ENCODE measurements at regions not wholly inside any gene's neighbourhood (a gene's known extent, or its start where the extent isn't known, plus 50 kb on each side); places are given as distances from the start of the nearest gene placed in this dataset.

DNA sequence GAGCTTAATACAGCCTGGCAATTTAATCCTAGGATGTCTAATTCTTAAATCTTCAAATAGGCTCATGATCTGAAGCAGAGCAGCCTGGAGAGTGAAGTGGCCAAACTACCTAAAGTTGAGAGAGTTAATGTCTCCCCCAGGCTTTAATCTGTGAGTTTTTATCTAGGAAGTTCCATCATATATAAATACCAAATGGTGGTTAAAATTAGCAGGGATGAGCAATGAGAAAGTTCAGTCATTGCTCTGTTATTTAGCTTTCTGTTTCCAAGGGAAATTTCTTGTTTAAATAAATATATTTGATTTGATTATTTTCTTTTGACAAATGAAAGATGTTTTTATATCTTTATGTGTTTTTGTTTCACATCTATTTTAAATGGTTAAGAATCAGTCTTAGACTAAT is 274.4 kb upstream of the UMPS start:
- H3K36me3 ChIP-seq = no peaks in the 10 kb centered on the region
- no peak for DNase-seq
- no peaks in the 10 kb centered on the region for H3K9me3 ChIP-seq
- H3K4me3 ChIP-seq = no peak overlapping the region
- peaks cover 12% of the 10 kb centered on the region for H3K27me3 ChIP-seq

DNA sequence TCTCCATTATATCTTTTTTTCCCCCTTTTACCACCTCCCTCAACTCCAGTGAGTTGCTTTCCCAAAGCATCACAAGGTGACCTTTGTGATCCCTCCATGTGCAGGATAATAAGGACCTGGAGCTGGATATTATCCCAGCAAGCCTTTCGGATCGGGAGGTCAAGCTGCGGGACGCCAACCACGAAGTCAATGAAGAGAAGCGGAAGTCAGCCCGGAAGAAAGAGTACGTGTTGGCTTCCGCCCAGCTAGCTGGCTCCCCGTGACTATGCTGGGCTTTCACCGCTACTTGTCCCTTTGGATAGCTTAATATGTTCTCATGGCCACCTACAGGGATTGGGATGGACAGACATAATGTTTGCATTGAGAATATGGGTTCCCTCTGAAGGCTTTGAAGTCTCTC is 273.7 kb upstream of the UMPS start:
- no peak for DNase-seq
- Histone ChIP-seq H3K4me3 (no peak overlapping the region), H3K36me3 (no peaks in the 10 kb centered on the region), H3K9me3 (no peaks in the 10 kb centered on the region), H3K27me3 (peaks cover 11% of the 10 kb centered on the region)

DNA sequence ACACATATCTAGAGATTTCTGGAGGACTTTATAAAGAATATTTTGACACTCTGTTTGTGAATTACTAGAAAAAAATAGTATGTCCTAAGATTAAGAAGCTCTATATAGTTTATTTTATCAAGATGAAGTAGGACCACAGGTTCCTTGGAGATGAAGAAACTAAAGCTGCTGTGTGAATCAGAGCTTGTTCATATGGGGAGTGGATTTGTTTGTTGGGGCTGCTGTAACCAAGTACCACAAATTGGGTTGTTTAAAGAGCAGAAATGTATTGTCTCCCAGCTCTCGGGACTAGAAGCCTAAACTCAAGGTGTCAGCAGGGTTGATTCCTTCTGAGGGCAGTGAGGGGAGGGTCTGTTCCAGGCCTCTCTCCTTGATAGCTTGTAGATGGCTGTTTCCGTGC is 270.6 kb upstream of the UMPS start:
- Histone ChIP-seq H3K4me3 (no peak overlapping the region), H3K36me3 (no peaks in the 10 kb centered on the region), H3K27me3 (peaks cover 32% of the 10 kb centered on the region), H3K9me3 (no peaks in the 10 kb centered on the region)
- no peak for DNase-seq

DNA sequence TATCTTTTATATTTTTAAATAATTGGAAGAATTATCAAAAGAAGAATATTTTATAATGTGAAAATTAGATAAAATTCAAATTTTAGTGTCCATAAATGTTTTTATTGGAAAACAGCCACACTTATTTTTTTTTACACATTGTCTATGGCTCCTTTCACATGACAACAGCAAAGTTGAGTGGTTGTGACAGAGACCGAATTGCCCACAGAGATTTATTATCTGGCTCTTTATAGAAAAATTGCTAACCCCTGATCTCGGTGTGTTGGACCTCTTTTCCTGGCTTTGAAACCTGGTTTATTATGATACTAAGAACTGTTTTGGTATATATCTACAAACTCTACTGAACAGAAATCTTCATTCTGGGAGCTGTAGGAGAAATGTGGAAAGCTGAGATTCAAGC is 269.1 kb upstream of the UMPS start:
- Histone ChIP-seq H3K9me3 (no peaks in the 10 kb centered on the region), H3K36me3 (no peaks in the 10 kb centered on the region), H3K4me3 (no peak overlapping the region), H3K27me3 (peaks cover 44% of the 10 kb centered on the region)
- no peak for DNase-seq

DNA sequence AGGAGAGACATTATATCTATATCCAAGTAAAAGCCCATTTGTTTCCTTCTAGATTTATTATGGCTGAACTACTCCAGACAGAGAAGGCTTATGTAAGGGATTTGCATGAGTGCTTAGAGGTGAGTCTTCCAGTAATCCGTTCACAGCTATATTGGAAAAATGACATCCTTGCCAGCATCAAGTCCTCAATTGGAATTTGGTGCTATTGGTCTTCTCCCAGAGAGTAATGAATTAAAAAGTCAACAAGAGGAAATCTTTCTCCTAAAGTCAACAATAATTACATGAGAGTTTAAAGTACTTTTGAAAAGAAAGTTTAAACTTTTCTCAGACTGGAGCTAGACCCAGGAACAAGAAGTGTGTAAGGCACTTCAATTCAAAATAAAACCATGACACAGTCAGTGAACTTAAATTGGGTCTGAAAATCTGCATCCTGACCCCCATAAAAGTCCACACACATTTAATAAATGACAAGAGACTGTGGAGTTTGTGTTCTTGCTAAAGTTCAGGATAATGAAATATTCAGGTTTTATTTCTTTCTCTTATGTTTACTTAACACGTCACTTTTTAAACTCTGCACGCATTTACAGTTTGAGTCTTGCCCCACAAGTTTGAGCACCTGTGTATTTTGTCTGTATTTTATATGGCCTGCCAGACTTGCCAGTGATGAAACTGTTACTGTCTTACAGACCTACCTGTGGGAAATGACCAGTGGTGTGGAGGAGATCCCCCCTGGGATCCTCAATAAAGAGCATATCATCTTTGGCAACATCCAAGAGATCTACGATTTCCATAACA is 268.2 kb upstream of the UMPS start:
- H3K36me3 ChIP-seq = no peaks in the 10 kb centered on the region
- H3K27me3 ChIP-seq = peaks cover 49% of the 10 kb centered on the region
- H3K9me3 ChIP-seq = no peaks in the 10 kb centered on the region
- no peak for DNase-seq
- H3K4me3 ChIP-seq = no peak overlapping the region

GRCh38 chr3:124463234-124463633 is 267.0 kb upstream of the UMPS start:
- Histone ChIP-seq H3K27me3 (peaks cover 52% of the 10 kb centered on the region), H3K9me3 (no peaks in the 10 kb centered on the region), H3K36me3 (no peaks in the 10 kb centered on the region), H3K4me3 (no peak overlapping the region)
- no peak for DNase-seq

DNA sequence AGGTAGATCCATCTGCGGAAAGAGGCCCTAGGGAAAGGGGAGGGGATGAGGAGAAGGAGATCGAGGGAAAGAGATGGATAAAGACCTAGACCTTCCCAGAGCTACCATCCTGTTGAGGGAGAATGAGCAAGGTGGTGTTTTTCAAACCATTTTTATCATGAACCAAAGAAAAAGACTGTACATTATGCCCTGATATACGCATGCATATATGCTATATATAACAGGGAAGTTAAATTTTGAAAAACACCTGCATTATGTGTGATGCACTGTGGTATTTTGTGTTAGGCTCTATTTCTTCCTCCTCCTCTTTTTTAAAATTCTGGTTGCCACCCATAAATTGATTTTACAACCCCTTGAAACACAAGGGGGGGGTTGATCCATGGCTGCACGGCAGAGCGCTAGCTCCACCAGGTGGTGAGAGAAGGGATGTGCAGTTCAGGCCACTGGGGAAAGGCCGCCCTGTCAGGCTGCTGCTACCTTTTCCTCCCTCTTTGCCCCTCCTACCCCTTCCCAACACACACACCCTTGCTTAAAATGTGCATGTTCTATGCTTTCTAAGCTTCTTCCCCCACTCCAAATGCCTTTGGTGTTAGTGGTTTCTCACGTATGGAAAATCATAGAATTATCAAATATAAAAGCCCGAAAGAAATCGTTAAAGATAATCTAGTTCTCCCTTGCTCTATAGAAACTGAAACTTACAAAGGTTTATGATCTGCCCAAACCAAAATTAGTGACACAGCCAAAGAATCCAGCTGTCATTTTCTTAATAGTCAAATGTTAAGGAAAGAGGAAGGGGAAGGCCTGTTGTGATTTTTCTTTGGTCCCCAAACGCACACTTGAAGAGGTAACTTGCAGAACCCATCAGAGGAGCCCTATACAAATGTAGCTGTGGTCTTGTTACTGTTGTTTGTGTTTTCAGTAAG is 262.0 kb upstream of the UMPS start:
- DNase-seq = peak; percentile 21
- H3K4me3 ChIP-seq = no peak overlapping the region
- H3K27me3 ChIP-seq = peaks cover 33% of the 10 kb centered on the region
- no peaks in the 10 kb centered on the region for H3K9me3 ChIP-seq
- H3K36me3 ChIP-seq = no peaks in the 10 kb centered on the region

DNA sequence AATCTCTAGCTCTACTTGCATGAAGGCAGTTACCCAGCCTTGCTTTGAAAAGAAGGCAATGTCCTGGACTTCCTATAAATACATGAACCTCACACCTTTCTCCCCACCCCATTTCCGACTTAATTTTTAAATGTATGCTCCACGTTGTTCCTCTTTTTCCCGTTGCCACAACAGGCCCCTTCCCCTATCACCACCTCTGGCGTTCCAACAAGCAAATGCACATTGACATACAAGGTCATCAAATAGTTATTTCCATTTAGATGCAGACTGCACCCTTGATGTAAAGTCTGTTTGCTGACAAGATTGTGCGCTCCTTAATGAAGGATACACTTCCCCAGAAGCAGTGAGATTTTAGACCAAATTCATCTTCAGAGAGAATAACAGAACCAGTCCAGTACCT is 260.7 kb upstream of the UMPS start:
- Histone ChIP-seq H3K27me3 (peaks cover 28% of the 10 kb centered on the region), H3K4me3 (no peak overlapping the region), H3K36me3 (no peaks in the 10 kb centered on the region), H3K9me3 (no peaks in the 10 kb centered on the region)
- no peak for DNase-seq

- DNase-seq = no peak
Measured at GRCh38 chr3:124478830-124479229, 251.4 kb upstream of the UMPS start.

DNA sequence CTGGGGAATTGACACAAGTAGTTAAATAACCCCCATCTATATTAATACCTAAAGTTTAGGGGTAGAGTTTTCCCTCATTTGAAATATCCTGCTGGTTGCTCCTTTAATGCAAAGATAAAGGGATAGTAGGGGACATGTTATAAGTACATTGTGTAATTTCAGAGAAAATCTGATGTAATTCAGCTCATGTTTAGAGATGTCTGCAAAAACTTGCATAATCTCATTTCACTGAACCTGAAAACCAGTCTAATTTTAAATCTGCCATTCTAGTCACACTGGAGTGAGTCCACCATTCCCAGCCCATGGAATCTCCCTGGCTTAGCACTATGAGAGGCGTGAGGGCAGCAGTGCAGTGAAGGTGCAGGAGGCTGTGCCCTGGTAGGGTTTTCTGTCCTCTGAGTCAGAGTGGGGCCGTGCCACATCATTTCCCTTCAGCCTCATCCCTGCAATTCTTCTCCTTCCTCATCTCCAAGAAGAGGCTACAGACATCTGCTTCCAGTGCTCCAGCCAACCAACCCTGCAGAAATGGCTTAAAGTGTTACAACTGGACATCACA is 246.3 kb upstream of the UMPS start:
- H3K36me3 ChIP-seq = no peaks in the 10 kb centered on the region
- H3K4me3 ChIP-seq = no peak overlapping the region
- H3K9me3 ChIP-seq = no peaks in the 10 kb centered on the region
- DNase-seq = peak; percentile 6
- H3K27me3 ChIP-seq = peaks cover 25% of the 10 kb centered on the region

More at GRCh38 chr3:124478830-124479229, 251.4 kb upstream of the UMPS start:
- Histone ChIP-seq H3K36me3 (no peaks in the 10 kb centered on the region), H3K4me3 (no peak overlapping the region), H3K9me3 (no peaks in the 10 kb centered on the region), H3K27me3 (peaks cover 50% of the 10 kb centered on the region)

DNA sequence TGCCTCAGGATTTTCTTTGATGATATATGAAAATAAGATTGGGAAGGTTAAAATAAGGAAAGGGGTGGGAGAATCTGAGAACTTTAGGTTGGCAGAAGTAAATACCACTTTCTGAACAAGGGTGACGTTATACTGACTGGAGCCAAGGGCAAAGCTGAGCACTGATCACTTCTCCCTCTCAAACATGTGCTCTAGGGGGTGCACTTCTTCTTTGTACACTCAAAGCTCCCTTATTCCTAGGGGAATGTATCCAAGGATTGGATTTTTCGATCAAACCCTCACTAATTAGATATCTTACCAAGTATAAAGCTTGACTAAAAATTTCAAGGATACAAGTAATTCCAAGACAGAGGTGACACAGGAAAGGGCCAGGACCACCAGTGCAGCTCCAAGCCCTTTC is 243.9 kb upstream of the UMPS start:
- Histone ChIP-seq H3K27me3 (peaks cover 21% of the 10 kb centered on the region), H3K36me3 (no peaks in the 10 kb centered on the region), H3K9me3 (no peaks in the 10 kb centered on the region), H3K4me3 (no peak overlapping the region)
- no peak for DNase-seq

DNA sequence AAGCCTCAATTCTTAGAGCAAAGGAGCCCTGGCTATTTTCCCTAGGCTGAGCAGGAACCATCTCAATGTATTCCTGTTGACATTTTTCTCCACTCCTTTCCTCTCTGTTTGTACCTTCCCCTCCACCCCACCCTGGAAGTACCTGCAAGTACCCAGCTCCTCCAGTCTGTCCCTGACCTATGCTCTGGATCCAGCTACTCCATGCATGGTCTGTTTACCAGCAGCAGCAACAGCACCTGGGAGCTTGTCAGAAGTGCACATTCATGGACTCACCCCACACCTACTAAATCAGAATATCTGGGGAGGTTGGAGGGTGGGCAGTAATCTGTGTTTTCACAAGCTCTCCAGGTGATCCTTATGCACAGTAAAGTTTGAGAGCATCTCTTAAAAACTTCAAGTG is 240.7 kb upstream of the UMPS start:
- Histone ChIP-seq H3K27me3 (peaks cover 12% of the 10 kb centered on the region), H3K9me3 (no peaks in the 10 kb centered on the region), H3K36me3 (no peaks in the 10 kb centered on the region), H3K4me3 (no peak overlapping the region)
- DNase-seq = no peak

- Histone ChIP-seq H3K9me3 (no peaks in the 10 kb centered on the region), H3K4me3 (no peak overlapping the region)
- DNase-seq = no peak
Measured at GRCh38 chr3:124491098-124491497, 239.2 kb upstream of the UMPS start.

GRCh38 chr3:124491875-124492274 is 238.4 kb upstream of the UMPS start:
- H3K27me3 ChIP-seq = peaks cover 6% of the 10 kb centered on the region
- no peaks in the 10 kb centered on the region for H3K36me3 ChIP-seq
- no peaks in the 10 kb centered on the region for H3K9me3 ChIP-seq
- no peak overlapping the region for H3K4me3 ChIP-seq
- no peak for DNase-seq

More at GRCh38 chr3:124491098-124491497, 239.2 kb upstream of the UMPS start:
- no peaks in the 10 kb centered on the region for H3K36me3 ChIP-seq
- peaks cover 9% of the 10 kb centered on the region for H3K27me3 ChIP-seq

DNA sequence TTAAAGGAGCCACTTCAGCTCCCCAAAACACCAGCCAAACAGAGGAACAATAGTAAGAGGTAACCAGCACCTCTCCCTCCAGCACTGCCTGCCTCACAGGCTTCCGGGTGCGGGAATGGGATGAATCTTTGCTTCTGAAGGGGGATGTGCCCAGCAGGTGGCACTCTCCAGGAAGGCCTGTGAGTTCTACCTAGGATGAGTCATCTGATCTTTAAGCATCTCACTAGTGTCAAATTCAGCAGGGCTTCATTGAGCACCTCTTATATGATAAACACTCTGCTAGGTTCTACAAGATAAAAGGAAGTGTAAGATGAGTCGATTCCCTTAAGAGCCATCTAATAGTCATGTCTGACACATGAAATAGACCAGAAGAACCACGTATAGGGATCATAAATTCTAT is 237.4 kb upstream of the UMPS start:
- Histone ChIP-seq H3K27me3 (peaks cover 7% of the 10 kb centered on the region; the same call in 1 of the 2 replicates), H3K4me3 (no peak overlapping the region), H3K36me3 (no peaks in the 10 kb centered on the region), H3K9me3 (no peaks in the 10 kb centered on the region)
- DNase-seq = peak; percentile 45

GRCh38 chr3:124496061-124496460 is 234.2 kb upstream of the UMPS start:
- Histone ChIP-seq H3K27me3 (peaks cover 39% of the 10 kb centered on the region), H3K9me3 (no peaks in the 10 kb centered on the region), H3K36me3 (no peaks in the 10 kb centered on the region), H3K4me3 (no peak overlapping the region)
- DNase-seq = no peak

GRCh38 chr3:124497487-124497886 is 232.8 kb upstream of the UMPS start:
- no peak for DNase-seq
- Histone ChIP-seq H3K9me3 (no peaks in the 10 kb centered on the region), H3K27me3 (peaks cover 52% of the 10 kb centered on the region), H3K36me3 (no peaks in the 10 kb centered on the region), H3K4me3 (no peak overlapping the region)
